ENCODE measurements at regions not wholly inside any gene's neighbourhood (a gene's known extent, or its start where the extent isn't known, plus 50 kb on each side); places are given as distances from the start of the nearest gene placed in this dataset.
A peak's percentile ranks its signal among the peaks of the same experiment; 100 is the strongest.

GRCh38 chrX:122771933-122772332, 412.1 kb upstream of the GRIA3 start:
- Histone ChIP-seq H3K9me3 (replicated peaks; ENCODE audit: insufficient read depth, low read length) (no peaks in the 10 kb centered on the region), H3K4me1 (ENCODE audit: low read length) (peaks cover 21% of the 10 kb centered on the region), H4K20me1 (ENCODE audit: insufficient read depth, low read length) (no peaks in the 10 kb centered on the region), H3K36me3 (replicated peaks; ENCODE audit: insufficient read depth, low read length) (no peaks in the 10 kb centered on the region), H3K4me2 (ENCODE audit: low read depth, low read length) (peak overlapping the region; percentile 11; the same call in 1 of the 2 replicates), H3K4me3 (ENCODE audit: low read length) (no peak overlapping the region), H3K27me3 (replicated peaks; ENCODE audit: insufficient read depth, low read length) (no peaks in the 10 kb centered on the region), H2AFZ (ENCODE audit: low read length) (no peak overlapping the region), H3F3A (ENCODE audit: insufficient read depth, low read length) (no peaks in the 10 kb centered on the region), H3K79me2 (ENCODE audit: low read length) (no peaks in the 10 kb centered on the region), H3K9me2 (replicated peaks; ENCODE audit: insufficient read depth, low read length) (no peaks in the 10 kb centered on the region), H3K27ac (ENCODE audit: low read length) (peak overlapping the region; percentile 42; the same call in 1 of the 2 replicates), H3K9ac (ENCODE audit: low read length) (no peak overlapping the region)
- TF ChIP-seq EZH2 (optimal IDR thresholded peaks at IDR 0.05; ENCODE audit: low read depth, low read length) = no peak
- TF ChIP-seq CTCF (IDR thresholded peaks at IDR 0.05; ENCODE audit: low read length) = no peak
- TF ChIP-seq EZH2phosphoT487 (IDR thresholded peaks at IDR 0.05; ENCODE audit: low read length) = no peak
- DNase-seq = peak; percentile 37

GRCh38 chrX:122777766-122778165, 406.3 kb upstream of the GRIA3 start:
- Histone ChIP-seq H3K4me1 (ENCODE audit: low read length) (no peaks in the 10 kb centered on the region), H3K4me2 (ENCODE audit: low read depth, low read length) (no peak overlapping the region), H2AFZ (ENCODE audit: low read length) (no peak overlapping the region), H3K79me2 (ENCODE audit: low read length) (no peaks in the 10 kb centered on the region), H3K9me2 (replicated peaks; ENCODE audit: insufficient read depth, low read length) (no peaks in the 10 kb centered on the region), H3K27ac (ENCODE audit: low read length) (no peak overlapping the region), H3K9ac (ENCODE audit: low read length) (no peak overlapping the region), H3K4me3 (ENCODE audit: low read length) (no peak overlapping the region), H3K27me3 (replicated peaks; ENCODE audit: insufficient read depth, low read length) (no peaks in the 10 kb centered on the region), H4K20me1 (ENCODE audit: insufficient read depth, low read length) (no peaks in the 10 kb centered on the region), H3K9me3 (replicated peaks; ENCODE audit: insufficient read depth, low read length) (no peaks in the 10 kb centered on the region), H3F3A (ENCODE audit: insufficient read depth, low read length) (no peaks in the 10 kb centered on the region), H3K36me3 (replicated peaks; ENCODE audit: insufficient read depth, low read length) (no peaks in the 10 kb centered on the region)
- DNase-seq = no peak
- TF ChIP-seq CTCF (IDR thresholded peaks at IDR 0.05; ENCODE audit: low read length) (0 out of 2 replicates have a peak, but pooled peaks have one; percentile 10), EZH2phosphoT487 (IDR thresholded peaks at IDR 0.05; ENCODE audit: low read length) (no peak)

GRCh38 chrX:122783918-122784317, 400.2 kb upstream of the GRIA3 start:
- no peak overlapping the region for H3K4me2 ChIP-seq (ENCODE audit: low read depth, low read length)
- no peaks in the 10 kb centered on the region for H3K4me1 ChIP-seq (ENCODE audit: low read length)
- H2AFZ ChIP-seq (ENCODE audit: low read length) = no peak overlapping the region
- TF ChIP-seq EZH2 (optimal IDR thresholded peaks at IDR 0.05; ENCODE audit: low read depth, low read length) (no peak), CTCF (IDR thresholded peaks at IDR 0.05; ENCODE audit: low read length) (no peak), EZH2phosphoT487 (IDR thresholded peaks at IDR 0.05; ENCODE audit: low read length) (no peak)
- H3K9me3 ChIP-seq (replicated peaks; ENCODE audit: insufficient read depth, low read length) = no peaks in the 10 kb centered on the region
- no peaks in the 10 kb centered on the region for H3F3A ChIP-seq (ENCODE audit: insufficient read depth, low read length)
- H3K27me3 ChIP-seq (replicated peaks; ENCODE audit: insufficient read depth, low read length) = no peaks in the 10 kb centered on the region
- no peak overlapping the region for H3K9ac ChIP-seq (ENCODE audit: low read length)
- no peaks in the 10 kb centered on the region for H3K36me3 ChIP-seq (replicated peaks; ENCODE audit: insufficient read depth, low read length)
- H3K27ac ChIP-seq (ENCODE audit: low read length) = no peak overlapping the region
- H4K20me1 ChIP-seq (ENCODE audit: insufficient read depth, low read length) = no peaks in the 10 kb centered on the region
- no peaks in the 10 kb centered on the region for H3K79me2 ChIP-seq (ENCODE audit: low read length)
- DNase-seq = no peak
- no peak overlapping the region for H3K4me3 ChIP-seq (ENCODE audit: low read length)
- no peaks in the 10 kb centered on the region for H3K9me2 ChIP-seq (replicated peaks; ENCODE audit: insufficient read depth, low read length)
